A673 (cell line): ENCODE measurements at regions not wholly inside any gene's neighbourhood (a gene's known extent, or its start where the extent isn't known, plus 50 kb on each side); places are given as distances from the start of the nearest gene placed in this dataset.

Experiments used
- CTCF ChIP-seq: fragments of 300-800, 200-600 bp; sonication (generic); conservative IDR thresholded peaks from 2 replicates; pipeline ENCODE4 v1.5.1; 2017; ENCODE audit warnings: low read depth, mild to moderate bottlenecking, antibody characterized with exemption, low read length, moderate library complexity, mixed read lengths
- EZH2 ChIP-seq: fragments of 200-600 bp; sonication (generic); IDR thresholded peaks from 2 replicates; pipeline ENCODE4 v1.6.1; 2017; ENCODE audit warnings: borderline replicate concordance, low read depth, mild to moderate bottlenecking, mixed read lengths, antibody characterized with exemption, low read length; ENCODE audit not compliant: poor library complexity, severe bottlenecking

- TF ChIP-seq CTCF, result no peak
- TF ChIP-seq EZH2, result no peak
Measured at GRCh38 chr3:30963223-30963722, 68.8 kb upstream of the GADL1 start.
